NCI-H460 (cell line): ENCODE measurements at regions not wholly inside any gene's neighbourhood (a gene's known extent, or its start where the extent isn't known, plus 50 kb on each side); places are given as distances from the start of the nearest gene placed in this dataset.
"Not testable (repeated sequence)": the region's sequence is repeated elsewhere in the genome, so short reads cannot be mapped to it uniquely, and the experiment has no call there.

Experiments used
- DNase-seq: peaks from one replicate; pipeline ENCODE4 v3.0.0-alpha.2; 2016; ENCODE audit warnings: low read depth; ENCODE audit errors: extremely low read depth

- no peak for DNase-seq
Observed at GRCh38 chr3:8329598-8329997, 172.0 kb upstream of the LMCD1 start.

GRCh38 chr3:8336456-8336855, 165.2 kb upstream of the LMCD1 start:
- peak; percentile 3 for DNase-seq

GRCh38 chr3:8338424-8338823, 163.2 kb upstream of the LMCD1 start:
- DNase-seq: no peak

GRCh38 chr3:8341821-8342247, 159.8 kb upstream of the LMCD1 start:
- DNase-seq: no peak

GRCh38 chr3:8343058-8343457, 158.6 kb upstream of the LMCD1 start:
- no peak for DNase-seq

GRCh38 chr3:8345398-8345797, 156.2 kb upstream of the LMCD1 start:
- no peak for DNase-seq

- DNase-seq: no peak
Observed at GRCh38 chr3:8348076-8348475, 153.5 kb upstream of the LMCD1 start.

- no peak for DNase-seq
Observed at GRCh38 chr3:8352475-8352874, 149.1 kb upstream of the LMCD1 start.

- DNase-seq: no peak
Observed at GRCh38 chr3:8353364-8353763, 148.3 kb upstream of the LMCD1 start.

GRCh38 chr3:8355346-8355745, 146.3 kb upstream of the LMCD1 start:
- no peak for DNase-seq

GRCh38 chr3:8356066-8356465, 145.6 kb upstream of the LMCD1 start:
- DNase-seq: not testable (repeated sequence)

- DNase-seq: no peak
Observed at GRCh38 chr3:8357859-8358258, 143.8 kb upstream of the LMCD1 start.

GRCh38 chr3:8359133-8359532, 142.5 kb upstream of the LMCD1 start:
- no peak for DNase-seq

- DNase-seq: no peak
Observed at GRCh38 chr3:8363200-8363599, 138.4 kb upstream of the LMCD1 start.

- DNase-seq: no peak
Observed at GRCh38 chr3:8365541-8365940, 136.1 kb upstream of the LMCD1 start.

- DNase-seq: no peak
Observed at GRCh38 chr3:8366219-8366810, 135.3 kb upstream of the LMCD1 start.

- DNase-seq: no peak
Observed at GRCh38 chr3:8368598-8368997, 133.0 kb upstream of the LMCD1 start.

GRCh38 chr3:8369638-8370037, 132.0 kb upstream of the LMCD1 start:
- no peak for DNase-seq

- no peak for DNase-seq
Observed at GRCh38 chr3:8371085-8371551, 130.5 kb upstream of the LMCD1 start.

GRCh38 chr3:8371960-8372463, 129.6 kb upstream of the LMCD1 start:
- no peak for DNase-seq

GRCh38 chr3:8380904-8381704, 120.5 kb upstream of the LMCD1 start:
- DNase-seq: no peak
